ENCODE measurements at regions not wholly inside any gene's neighbourhood (a gene's known extent, or its start where the extent isn't known, plus 50 kb on each side); places are given as distances from the start of the nearest gene placed in this dataset.
A peak's percentile ranks its signal among the peaks of the same experiment; 100 is the strongest.

DNA sequence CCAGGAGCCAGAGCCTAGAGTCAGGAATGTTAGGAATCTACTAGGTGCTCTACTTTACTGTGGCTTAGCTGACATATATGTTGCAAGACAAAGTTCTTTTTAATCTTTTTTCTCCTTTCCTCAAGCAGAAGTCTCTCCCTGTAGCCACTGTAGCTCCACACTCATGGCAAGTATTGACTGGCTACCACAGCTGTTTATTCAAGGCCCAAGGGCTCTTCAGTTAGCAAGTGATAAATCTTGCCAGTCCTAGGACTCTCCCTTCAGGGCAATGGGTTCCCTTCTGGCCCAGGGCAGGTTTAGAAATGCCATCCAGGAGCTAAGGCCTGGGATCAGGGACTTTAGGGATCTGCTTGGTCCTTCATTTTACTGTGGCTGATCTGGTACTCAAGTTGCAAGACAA lies 82.0 kb upstream of the TNFRSF21 start:
- Mint-ChIP-seq H3K36me3 (ENCODE audit: low read depth) (no peaks in the 10 kb centered on the region), H3K27me3 (peaks cover 7% of the 10 kb centered on the region), H3K4me1 (no peaks in the 10 kb centered on the region), H3K4me3 (no peak overlapping the region), H3K27ac (no peak overlapping the region), H3K9me3 (peaks cover 3% of the 10 kb centered on the region)
- DNase-seq, result no peak
- ChIA-PET CTCF (no interaction called here), POLR2A (no interaction called here)

DNA sequence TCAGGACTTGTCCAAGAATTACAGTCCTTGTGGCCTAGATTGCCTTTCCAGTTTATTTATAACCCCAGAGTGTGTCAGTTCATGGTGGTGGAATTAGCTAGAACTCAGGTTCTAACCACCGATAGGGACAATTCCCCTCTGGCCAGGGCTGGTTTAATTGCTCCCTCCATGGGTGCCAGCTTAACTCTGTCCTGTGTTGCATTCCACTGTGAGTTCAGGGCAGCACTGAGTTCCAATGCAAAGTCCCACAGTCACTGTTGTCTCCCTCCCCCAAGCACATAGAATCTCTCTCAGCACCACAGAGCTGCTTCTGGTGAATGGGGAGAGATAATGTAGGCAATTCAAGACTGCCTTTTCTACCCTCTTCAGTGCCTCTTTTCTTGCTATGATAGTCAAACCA lies 82.5 kb upstream of the TNFRSF21 start:
- no peak for DNase-seq
- H3K36me3 Mint-ChIP-seq (ENCODE audit: low read depth), result no peaks in the 10 kb centered on the region

DNA sequence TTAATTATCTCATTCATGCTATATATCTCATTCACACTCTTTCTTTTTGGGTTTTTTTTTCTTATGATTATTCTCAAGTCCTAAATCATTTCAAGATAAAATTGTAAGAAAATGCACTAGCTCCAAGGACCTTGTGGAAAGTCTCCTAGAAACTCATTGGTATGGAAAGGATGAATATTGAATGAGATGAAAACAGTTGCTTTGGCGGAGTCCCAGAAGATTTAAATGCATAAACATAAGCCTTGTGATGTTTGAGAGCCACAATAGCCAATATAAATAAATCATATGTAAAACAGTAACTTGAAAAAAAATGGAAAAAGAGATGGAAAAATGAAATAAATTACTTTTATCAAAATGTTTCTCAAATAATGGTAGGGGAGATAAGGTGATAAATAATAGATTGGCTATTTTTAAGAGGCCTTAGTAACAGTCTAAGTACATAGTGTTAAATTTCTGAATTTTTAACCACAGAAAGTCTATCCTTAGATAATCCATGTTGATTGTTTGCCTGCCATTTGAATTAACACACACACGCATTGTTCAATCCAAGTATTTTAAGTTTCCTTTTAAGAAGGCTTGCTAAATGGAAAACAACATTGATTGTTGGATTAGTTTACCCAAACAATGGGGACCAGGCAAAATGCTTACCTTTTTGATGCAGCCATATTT lies 81.1 kb upstream of the CD2AP start:
- H3K27ac Mint-ChIP-seq, result no peak overlapping the region
- H3K4me3 Mint-ChIP-seq, result no peak overlapping the region
- no peaks in the 10 kb centered on the region for H3K4me1 Mint-ChIP-seq
- CTCF ChIA-PET, result no interaction called here
- H3K36me3 Mint-ChIP-seq (ENCODE audit: low read depth), result no peaks in the 10 kb centered on the region
- no peaks in the 10 kb centered on the region for H3K9me3 Mint-ChIP-seq
- H3K27me3 Mint-ChIP-seq, result peaks cover 9% of the 10 kb centered on the region
- POLR2A ChIA-PET, result no interaction called here
- DNase-seq, result no peak

More for the DNA sequence above, 82.5 kb upstream of the TNFRSF21 start:
- Mint-ChIP-seq H3K4me1 (no peaks in the 10 kb centered on the region), H3K4me3 (no peak overlapping the region), H3K9me3 (peaks cover 3% of the 10 kb centered on the region), H3K27ac (no peak overlapping the region), H3K27me3 (peaks cover 9% of the 10 kb centered on the region)
- ChIA-PET POLR2A (no interaction called here), CTCF (no interaction called here)

DNA sequence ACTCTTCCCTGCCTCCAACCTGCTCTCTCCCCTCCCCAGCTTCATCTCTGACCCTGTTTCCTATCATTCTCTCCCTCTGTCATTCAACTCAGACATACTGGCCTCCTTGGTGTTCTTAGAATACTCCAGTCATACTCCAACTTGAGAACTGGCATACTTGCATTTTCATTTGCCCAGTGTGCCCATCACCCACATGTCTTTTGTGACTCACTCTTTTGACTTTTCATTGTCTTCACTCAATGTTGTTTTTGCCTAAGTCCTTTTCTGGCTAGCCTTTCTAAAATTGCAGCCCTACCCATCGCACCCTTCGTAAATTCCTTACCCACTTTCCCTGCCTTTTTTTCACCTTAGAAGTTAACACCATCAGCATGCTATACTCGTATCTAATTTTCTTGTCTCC lies 77.0 kb upstream of the CD2AP start:
- peaks cover 9% of the 10 kb centered on the region for H3K27me3 Mint-ChIP-seq

DNA sequence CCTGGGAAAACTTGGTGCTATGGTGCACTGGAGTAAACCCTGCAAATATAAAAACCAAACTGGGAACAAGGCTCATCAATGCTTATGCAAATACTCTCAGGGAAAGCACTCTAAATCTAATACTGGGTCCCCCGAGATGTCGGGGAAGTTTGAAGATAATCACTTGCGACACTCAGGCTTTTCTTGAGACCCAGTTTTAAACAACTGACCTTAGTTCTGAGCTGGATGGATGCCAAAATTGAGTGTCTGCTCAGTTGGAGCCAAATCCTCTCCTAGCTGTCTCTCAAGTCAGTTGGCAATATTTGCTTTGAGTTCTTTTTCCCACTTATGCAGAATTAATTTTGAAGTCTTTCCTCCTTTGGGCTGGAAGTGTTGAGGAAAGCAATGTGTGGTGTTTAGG lies 75.5 kb upstream of the CD2AP start:
- ChIA-PET POLR2A (no interaction called here), CTCF (no interaction called here)
- Mint-ChIP-seq H3K36me3 (ENCODE audit: low read depth) (no peaks in the 10 kb centered on the region), H3K4me1 (no peaks in the 10 kb centered on the region), H3K27ac (no peak overlapping the region), H3K27me3 (peaks cover 4% of the 10 kb centered on the region), H3K4me3 (no peak overlapping the region), H3K9me3 (no peaks in the 10 kb centered on the region)
- DNase-seq, result no peak

More for the DNA sequence above, 77.0 kb upstream of the CD2AP start:
- no peaks in the 10 kb centered on the region for H3K36me3 Mint-ChIP-seq (ENCODE audit: low read depth)
- CTCF ChIA-PET, result no interaction called here
- H3K4me3 Mint-ChIP-seq, result no peak overlapping the region
- POLR2A ChIA-PET, result no interaction called here
- H3K4me1 Mint-ChIP-seq, result no peaks in the 10 kb centered on the region
- no peak for DNase-seq
- no peaks in the 10 kb centered on the region for H3K9me3 Mint-ChIP-seq
- no peak overlapping the region for H3K27ac Mint-ChIP-seq

DNA sequence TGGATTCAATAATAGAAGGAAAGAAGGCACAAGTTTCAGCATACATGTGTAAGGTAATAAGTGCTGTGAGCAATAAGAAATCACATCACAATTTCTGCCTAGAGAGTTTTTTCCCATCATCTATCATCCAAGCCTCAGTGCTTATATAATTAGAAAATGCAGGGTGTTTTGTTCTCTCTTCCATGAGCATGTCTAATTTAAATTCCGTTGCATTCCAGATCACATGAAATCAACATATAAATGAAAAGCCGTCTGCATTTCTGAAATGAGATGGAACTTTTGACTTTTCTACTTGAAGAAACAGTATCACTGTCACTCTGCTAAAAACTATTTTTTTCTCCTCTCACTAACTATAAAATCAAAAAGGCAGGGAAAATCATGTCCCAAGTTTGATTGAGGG lies 74.5 kb upstream of the CD2AP start:
- ChIA-PET POLR2A (no interaction called here), CTCF (no interaction called here)
- Mint-ChIP-seq H3K27ac (no peak overlapping the region), H3K4me1 (no peaks in the 10 kb centered on the region), H3K36me3 (ENCODE audit: low read depth) (no peaks in the 10 kb centered on the region), H3K27me3 (peaks cover 4% of the 10 kb centered on the region), H3K4me3 (no peak overlapping the region), H3K9me3 (no peaks in the 10 kb centered on the region)
- no peak for DNase-seq

DNA sequence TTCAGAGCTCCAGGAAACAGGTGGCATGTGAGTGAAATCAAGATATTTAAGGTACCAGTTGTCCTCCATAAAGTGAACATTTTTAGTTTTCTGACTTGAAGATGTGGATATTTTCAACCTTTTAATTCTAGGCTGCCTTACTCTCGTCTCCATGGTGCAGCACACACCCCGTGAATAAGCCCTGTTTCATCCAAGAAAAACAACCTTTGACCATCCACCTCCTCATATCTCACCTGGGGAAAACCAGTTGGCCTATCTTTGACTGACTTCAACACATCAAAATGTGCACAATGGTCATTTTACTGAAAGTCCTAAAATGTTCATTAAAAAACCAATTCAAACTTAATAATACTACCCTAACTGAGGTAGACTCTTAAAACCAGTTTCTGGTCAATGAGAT lies 73.8 kb upstream of the CD2AP start:
- no peaks in the 10 kb centered on the region for H3K9me3 Mint-ChIP-seq
- no peak overlapping the region for H3K27ac Mint-ChIP-seq
- H3K36me3 Mint-ChIP-seq (ENCODE audit: low read depth), result no peaks in the 10 kb centered on the region
- CTCF ChIA-PET, result interaction anchor here (1.1 kb wide), 1 partner anchor 11 kb away, joined by 3 read pairs; no protein-coding TSS in a partner anchor
- DNase-seq, result no peak
- no peak overlapping the region for H3K4me3 Mint-ChIP-seq
- POLR2A ChIA-PET, result no interaction called here
- no peaks in the 10 kb centered on the region for H3K4me1 Mint-ChIP-seq
- peaks cover 4% of the 10 kb centered on the region for H3K27me3 Mint-ChIP-seq

DNA sequence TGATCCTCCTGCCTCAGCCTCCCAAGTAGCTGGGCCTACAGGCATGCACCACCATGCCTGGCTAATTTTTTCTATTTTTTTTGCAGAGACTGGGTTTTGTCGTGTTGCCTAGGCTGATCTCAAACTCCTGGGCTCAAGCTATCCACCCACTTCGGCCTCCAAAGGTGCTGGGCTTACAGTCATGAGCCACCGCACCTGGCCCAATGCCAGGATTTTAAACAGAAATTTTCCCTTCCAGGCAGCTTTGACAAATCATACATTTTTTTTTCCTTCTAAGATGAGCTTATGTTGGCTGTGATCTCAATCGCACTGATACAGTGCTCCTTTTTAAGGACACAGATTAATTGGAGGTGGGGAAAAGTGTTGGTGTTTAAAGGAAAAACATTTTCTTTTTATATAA lies 73.2 kb upstream of the CD2AP start:
- Mint-ChIP-seq H3K27ac (no peak overlapping the region), H3K4me1 (no peaks in the 10 kb centered on the region), H3K9me3 (no peaks in the 10 kb centered on the region), H3K36me3 (ENCODE audit: low read depth) (no peaks in the 10 kb centered on the region), H3K4me3 (no peak overlapping the region), H3K27me3 (peaks cover 4% of the 10 kb centered on the region)
- CTCF ChIA-PET, result interaction anchor here (1.1 kb wide), 1 partner anchor 11 kb away, joined by 3 read pairs; no protein-coding TSS in a partner anchor
- POLR2A ChIA-PET, result no interaction called here
- no peak for DNase-seq

DNA sequence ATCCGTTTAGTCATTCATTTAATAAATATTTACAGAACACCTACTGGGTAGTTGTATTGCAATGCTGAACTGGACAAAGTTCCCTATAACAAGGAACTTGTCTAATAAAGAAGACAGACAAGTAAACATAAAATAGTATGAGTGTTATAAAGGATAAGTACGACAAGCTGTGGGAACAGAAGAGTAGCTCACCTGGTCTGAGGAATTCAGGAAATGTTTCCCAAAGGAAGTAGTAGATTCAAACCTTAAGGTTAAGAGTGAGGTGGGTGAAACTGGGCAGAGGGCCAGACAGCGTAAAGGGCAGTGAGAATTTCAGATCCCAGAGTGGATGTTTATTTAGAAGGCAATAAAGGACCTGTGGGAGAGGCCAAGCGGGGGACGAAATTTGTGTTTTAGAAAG lies 72.3 kb upstream of the CD2AP start:
- ChIA-PET POLR2A (no interaction called here), CTCF (no interaction called here)
- Mint-ChIP-seq H3K4me1 (no peaks in the 10 kb centered on the region), H3K9me3 (no peaks in the 10 kb centered on the region), H3K27ac (no peak overlapping the region), H3K36me3 (ENCODE audit: low read depth) (no peaks in the 10 kb centered on the region), H3K4me3 (no peak overlapping the region), H3K27me3 (peaks cover 6% of the 10 kb centered on the region)
- no peak for DNase-seq

DNA sequence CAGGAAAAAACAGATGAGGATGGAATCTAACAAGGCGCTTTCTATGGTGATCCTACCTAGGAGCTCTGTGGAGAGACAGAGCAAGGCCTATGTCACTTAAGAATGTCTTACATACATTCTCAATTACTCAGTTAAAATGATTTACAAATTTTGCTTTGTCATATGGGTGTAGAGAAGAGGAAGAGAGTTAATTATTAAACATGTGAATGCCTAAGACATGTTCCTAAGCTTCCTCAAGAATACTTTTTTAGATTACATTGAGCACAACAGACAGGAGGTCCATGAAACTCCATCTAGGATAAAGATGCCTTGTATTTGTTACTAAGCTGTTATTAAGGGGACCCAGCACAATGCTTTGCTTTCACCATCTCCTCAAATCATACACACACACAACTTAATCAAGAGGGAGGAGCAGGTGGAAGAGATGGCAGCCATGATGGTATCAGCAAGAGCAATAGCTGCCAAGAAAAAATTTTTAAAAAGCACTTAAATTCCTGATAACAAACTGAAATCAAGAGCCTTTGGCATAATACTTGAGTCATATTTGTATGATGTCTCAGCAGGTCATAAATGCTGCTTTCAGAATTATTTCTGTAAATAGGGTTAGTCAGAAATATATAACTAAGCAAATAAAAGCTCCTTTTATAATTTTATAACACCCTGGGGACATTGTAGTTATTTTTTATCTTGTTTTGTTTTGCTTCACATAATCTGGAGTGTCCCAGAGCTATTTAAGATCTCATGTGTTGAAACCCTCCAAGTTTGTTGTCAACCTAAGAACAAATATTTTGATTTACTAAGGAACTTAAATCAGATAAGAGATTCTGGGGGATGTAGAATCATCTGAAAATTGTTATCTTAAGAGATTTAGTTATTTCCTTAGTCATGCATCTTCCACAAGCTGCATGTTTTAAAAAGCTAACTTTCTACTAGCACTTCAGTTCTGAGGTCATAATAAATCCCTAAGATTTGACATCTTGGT lies 70.0 kb upstream of the CD2AP start:
- DNase-seq, result no peak
- no peak overlapping the region for H3K27ac Mint-ChIP-seq
- no peaks in the 10 kb centered on the region for H3K9me3 Mint-ChIP-seq
- H3K27me3 Mint-ChIP-seq, result peaks cover 9% of the 10 kb centered on the region
- H3K36me3 Mint-ChIP-seq (ENCODE audit: low read depth), result no peaks in the 10 kb centered on the region
- CTCF ChIA-PET, result interaction anchor here (0.6 to 1.2 kb wide), 4 partner anchors 8 to 381 kb away, joined by 3 to 8 read pairs (median 4); no protein-coding TSS in a partner anchor
- H3K4me1 Mint-ChIP-seq, result no peaks in the 10 kb centered on the region
- no peak overlapping the region for H3K4me3 Mint-ChIP-seq
- POLR2A ChIA-PET, result no interaction called here

DNA sequence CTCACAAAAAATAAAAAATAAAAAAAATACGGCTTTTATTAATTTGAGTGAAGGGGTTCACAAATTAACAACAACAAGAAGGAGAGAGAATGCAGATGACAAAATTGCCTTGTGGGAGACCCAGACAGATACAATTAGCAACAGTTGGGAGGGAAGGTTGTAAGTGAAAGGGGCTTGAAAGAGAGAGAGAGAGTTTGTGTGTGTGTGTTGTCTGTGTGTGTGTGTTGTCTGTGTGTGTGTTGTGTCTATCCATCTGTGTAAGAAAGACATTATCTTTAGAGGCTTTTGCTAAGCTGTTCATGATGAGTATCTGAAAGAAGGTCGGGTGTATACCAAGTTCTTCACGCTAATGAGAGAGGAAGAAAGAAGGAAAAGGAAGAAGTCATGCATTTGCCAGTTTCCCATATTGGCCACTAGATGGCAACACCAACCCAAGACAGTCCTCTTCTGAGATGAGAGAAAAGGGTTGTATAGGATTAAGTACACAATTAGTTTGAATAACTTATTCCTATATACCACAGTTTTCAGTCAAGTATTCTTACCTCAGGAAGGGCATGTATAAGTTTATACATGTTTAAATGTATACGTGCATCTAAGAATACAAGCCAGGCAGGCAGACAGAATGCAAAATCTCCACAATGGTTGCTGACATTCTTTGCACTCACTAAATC lies 63.7 kb upstream of the CD2AP start:
- POLR2A ChIA-PET, result interaction anchor here (1.2 to 4.3 kb wide), 2 partner anchors 64 to 374 kb away, joined by 4 to 50 read pairs; partner anchors contain the start of gene CD2AP
- H3K4me3 Mint-ChIP-seq, result peak overlapping the region; percentile 73
- CTCF ChIA-PET, result interaction anchor here (0.7 to 3.4 kb wide), 10 partner anchors 63 to 1999 kb away, joined by 3 to 28 read pairs (median 4); partner anchors contain the start of gene CD2AP
- peak; percentile 34 for DNase-seq
- H3K9me3 Mint-ChIP-seq, result no peaks in the 10 kb centered on the region
- H3K27me3 Mint-ChIP-seq, result peaks cover 20% of the 10 kb centered on the region
- peaks cover 20% of the 10 kb centered on the region for H3K4me1 Mint-ChIP-seq
- peaks cover 5% of the 10 kb centered on the region for H3K36me3 Mint-ChIP-seq (ENCODE audit: low read depth)
- peak overlapping the region; percentile 75 for H3K27ac Mint-ChIP-seq

DNA sequence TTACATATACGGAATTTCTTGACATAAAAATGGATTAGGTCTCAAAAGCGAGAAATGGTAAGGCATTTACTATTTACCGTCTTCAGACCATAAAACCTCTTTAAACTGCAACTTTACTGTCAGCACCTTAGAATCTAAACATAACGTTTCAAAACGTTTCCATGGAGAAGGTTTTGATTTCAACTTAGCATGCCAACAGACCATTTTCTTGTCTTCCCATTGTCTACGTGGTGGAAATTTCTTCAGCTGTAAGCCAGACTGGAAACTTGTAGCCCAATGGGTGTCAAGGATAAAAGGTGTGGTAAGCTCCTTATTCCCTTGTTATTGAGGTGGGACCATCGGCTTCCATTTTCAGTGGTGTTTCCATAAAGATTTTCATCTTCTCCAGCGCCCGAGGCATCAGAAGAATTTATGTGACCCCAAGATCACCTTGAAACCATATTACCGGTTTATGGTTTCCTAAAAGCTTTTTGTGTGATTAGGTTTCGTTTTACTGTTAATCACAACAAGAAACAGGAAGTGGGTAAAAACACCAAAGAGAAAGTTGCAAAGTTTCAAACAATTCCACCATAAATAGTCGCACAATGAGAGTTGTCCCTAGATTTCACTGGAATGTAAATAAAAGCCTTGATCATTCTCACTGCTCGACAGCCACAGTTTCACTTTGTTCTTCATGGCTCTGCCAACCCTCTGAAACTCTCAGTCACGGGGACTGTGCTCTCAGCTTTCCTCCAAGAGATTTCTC lies 63.0 kb upstream of the CD2AP start:
- H3K36me3 Mint-ChIP-seq (ENCODE audit: low read depth), result peaks cover 5% of the 10 kb centered on the region
- H3K27me3 Mint-ChIP-seq, result peaks cover 25% of the 10 kb centered on the region
- H3K9me3 Mint-ChIP-seq, result no peaks in the 10 kb centered on the region
- DNase-seq, result peak; percentile 23
- peaks cover 20% of the 10 kb centered on the region for H3K4me1 Mint-ChIP-seq
- ChIA-PET CTCF (interaction anchor here (1.0 to 3.4 kb wide), 8 partner anchors 10 to 1998 kb away, joined by 3 to 28 read pairs (median 4); partner anchors contain the start of gene CD2AP), POLR2A (interaction anchor here (1.2 to 4.3 kb wide), 2 partner anchors 63 to 373 kb away, joined by 4 to 50 read pairs; partner anchors contain the start of gene CD2AP)
- H3K4me3 Mint-ChIP-seq, result peak overlapping the region; percentile 73
- H3K27ac Mint-ChIP-seq, result peak overlapping the region; percentile 75
